ENCODE measurements at regions not wholly inside any gene's neighbourhood (a gene's known extent, or its start where the extent isn't known, plus 50 kb on each side); places are given as distances from the start of the nearest gene placed in this dataset.

GRCh38 chr4:137981277-137981676 lies 260.9 kb downstream of the SLC7A11 start:
- TF ChIP-seq CTCF (conservative IDR thresholded peaks at IDR 0.05 in 1 of 2, IDR thresholded peaks at IDR 0.05 in 1 of 2; ENCODE audit: extremely low read depth in 1 of 2, insufficient read depth in 1 of 2, low read depth in 1 of 2, low read length in 2 of 2) (peak; percentile 28 to 36), EZH2 (IDR thresholded peaks at IDR 0.05; ENCODE audit: borderline replicate concordance, low read length) (no peak)
